ENCODE measurements at regions not wholly inside any gene's neighbourhood (a gene's known extent, or its start where the extent isn't known, plus 50 kb on each side); places are given as distances from the start of the nearest gene placed in this dataset.

GRCh38 chr10:78829565-78829964, 239.2 kb upstream of the ZMIZ1 start:
- DNase-seq (ENCODE audit: low spot score): no peak

- no peak for DNase-seq (ENCODE audit: low spot score)
Measured at GRCh38 chr10:78830062-78830975, 238.4 kb upstream of the ZMIZ1 start.

GRCh38 chr10:78830976-78831375, 237.8 kb upstream of the ZMIZ1 start:
- no peak for DNase-seq (ENCODE audit: low spot score)

GRCh38 chr10:78831461-78831860, 237.3 kb upstream of the ZMIZ1 start:
- no peak for DNase-seq (ENCODE audit: low spot score)

- DNase-seq (ENCODE audit: low spot score): no peak
Measured at GRCh38 chr10:78832281-78832680, 236.5 kb upstream of the ZMIZ1 start.

GRCh38 chr10:78838141-78838657, 230.6 kb upstream of the ZMIZ1 start:
- no peak for DNase-seq (ENCODE audit: low spot score)

- no peak for DNase-seq (ENCODE audit: low spot score)
Measured at GRCh38 chr10:78843495-78843894, 225.3 kb upstream of the ZMIZ1 start.

GRCh38 chr10:78844960-78845607, 223.7 kb upstream of the ZMIZ1 start:
- DNase-seq (ENCODE audit: low spot score): no peak

GRCh38 chr10:78846071-78846470, 222.7 kb upstream of the ZMIZ1 start:
- no peak for DNase-seq (ENCODE audit: low spot score)

GRCh38 chr10:78846760-78847159, 222.0 kb upstream of the ZMIZ1 start:
- DNase-seq (ENCODE audit: low spot score): peak; percentile 81

GRCh38 chr10:78847485-78847884, 221.3 kb upstream of the ZMIZ1 start:
- DNase-seq (ENCODE audit: low spot score): no peak

GRCh38 chr10:78849115-78849514, 219.7 kb upstream of the ZMIZ1 start:
- no peak for DNase-seq (ENCODE audit: low spot score)

- no peak for DNase-seq (ENCODE audit: low spot score)
Measured at GRCh38 chr10:78849731-78850130, 219.0 kb upstream of the ZMIZ1 start.

GRCh38 chr10:78850644-78851435, 217.9 kb upstream of the ZMIZ1 start:
- DNase-seq (ENCODE audit: low spot score): no peak

GRCh38 chr10:78851647-78852046, 217.1 kb upstream of the ZMIZ1 start:
- DNase-seq (ENCODE audit: low spot score): no peak

- DNase-seq (ENCODE audit: low spot score): no peak
Measured at GRCh38 chr10:78852466-78853240, 216.1 kb upstream of the ZMIZ1 start.

GRCh38 chr10:78853864-78854263, 214.9 kb upstream of the ZMIZ1 start:
- no peak for DNase-seq (ENCODE audit: low spot score)

- DNase-seq (ENCODE audit: low spot score): peak; percentile 93
Measured at GRCh38 chr10:78856421-78856820, 212.3 kb upstream of the ZMIZ1 start.

- DNase-seq (ENCODE audit: low spot score): no peak
Measured at GRCh38 chr10:78857193-78857592, 211.6 kb upstream of the ZMIZ1 start.

- no peak for DNase-seq (ENCODE audit: low spot score)
Measured at GRCh38 chr10:78859266-78859665, 209.5 kb upstream of the ZMIZ1 start.

- DNase-seq (ENCODE audit: low spot score): no peak
Measured at GRCh38 chr10:78859769-78860168, 209.0 kb upstream of the ZMIZ1 start.
